NCI-H2227 treated with DMSO at 0.1 percent for 48 hours (cell line): ENCODE measurements at regions not wholly inside any gene's neighbourhood (a gene's known extent, or its start where the extent isn't known, plus 50 kb on each side); places are given as distances from the start of the nearest gene placed in this dataset.
"Not testable (repeated sequence)": the region's sequence is repeated elsewhere in the genome, so short reads cannot be mapped to it uniquely, and the experiment has no call there.

Experiments
- DNase-seq: peaks from one replicate; lab custom pipeline; 2025; lab: John Stamatoyannopoulos, UW

DNA sequence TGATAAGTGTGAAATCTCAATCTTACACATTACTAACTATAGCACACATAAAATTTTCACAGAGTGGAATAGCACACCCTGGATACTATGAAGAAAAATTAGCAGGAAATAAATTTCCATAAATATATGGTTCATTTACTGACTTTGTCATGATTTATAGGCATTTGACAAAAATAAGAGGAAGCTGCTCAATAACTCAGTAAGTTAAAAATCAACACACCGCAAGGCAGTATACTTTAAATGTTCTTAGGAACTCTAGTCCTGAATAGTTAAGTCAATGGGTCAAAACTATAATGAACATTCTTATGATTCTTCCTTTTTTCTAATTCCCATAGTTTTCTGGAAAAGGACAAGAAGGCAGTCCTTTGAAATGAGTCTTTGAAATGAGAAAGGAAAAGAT, 1557.8 kb upstream of the RAG2 start:
- DNase-seq: no peak

DNA sequence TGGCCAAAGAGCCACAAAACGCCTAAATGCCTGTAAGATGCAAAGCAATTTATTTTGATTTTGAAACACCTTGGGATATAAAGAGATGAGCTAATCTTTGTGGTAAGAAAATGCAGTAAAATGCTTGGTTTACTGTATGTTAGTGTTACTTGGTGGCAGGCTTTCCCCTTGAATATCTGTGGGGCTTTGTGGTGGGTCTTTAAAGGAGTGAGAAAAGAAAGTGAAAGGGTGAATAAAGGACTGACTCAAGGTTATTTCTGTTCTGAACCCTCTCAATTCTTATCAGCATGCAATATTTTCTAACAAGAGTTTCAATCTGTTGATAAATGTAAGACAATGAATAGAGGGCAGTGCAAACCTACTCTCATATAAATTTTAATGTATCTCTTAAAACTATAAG, 1555.9 kb upstream of the RAG2 start:
- no peak for DNase-seq

DNA sequence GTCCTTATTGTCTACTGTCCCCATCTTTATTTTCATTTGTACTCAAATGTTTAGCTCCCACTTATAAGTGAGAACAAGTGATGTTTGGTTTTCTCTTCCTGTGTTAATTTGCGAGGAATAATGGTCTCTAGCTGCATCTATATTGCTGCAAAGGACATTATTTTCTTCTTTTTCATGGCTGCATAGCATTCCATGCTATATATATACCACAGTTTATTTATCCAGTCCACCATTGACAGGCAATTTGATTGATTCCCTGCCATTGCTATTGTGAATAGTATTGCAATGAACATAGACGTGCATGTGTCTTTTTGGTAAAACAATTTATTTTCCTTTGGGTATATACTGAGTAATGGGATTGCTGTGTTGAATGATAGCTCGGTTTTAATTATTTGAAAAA, 1545.8 kb upstream of the RAG2 start:
- DNase-seq: no peak

DNA sequence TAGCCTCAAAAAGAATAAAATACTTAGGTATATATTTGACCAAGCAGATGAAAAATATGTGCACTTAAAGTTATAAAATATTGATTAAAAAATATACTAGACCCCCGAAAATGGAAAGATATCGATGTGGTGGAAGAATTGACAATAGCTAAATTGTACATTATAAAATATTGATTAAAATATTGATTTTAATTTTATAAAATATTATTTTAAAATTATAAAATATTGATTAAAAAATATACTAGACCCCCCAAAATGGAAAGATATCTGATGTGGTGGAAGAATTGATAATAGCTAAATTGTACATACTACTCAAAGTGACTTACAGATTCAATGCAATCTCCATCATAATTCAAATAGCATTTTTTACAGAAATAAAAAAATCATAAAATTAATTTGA, 1540.9 kb upstream of the RAG2 start:
- DNase-seq: no peak

DNA sequence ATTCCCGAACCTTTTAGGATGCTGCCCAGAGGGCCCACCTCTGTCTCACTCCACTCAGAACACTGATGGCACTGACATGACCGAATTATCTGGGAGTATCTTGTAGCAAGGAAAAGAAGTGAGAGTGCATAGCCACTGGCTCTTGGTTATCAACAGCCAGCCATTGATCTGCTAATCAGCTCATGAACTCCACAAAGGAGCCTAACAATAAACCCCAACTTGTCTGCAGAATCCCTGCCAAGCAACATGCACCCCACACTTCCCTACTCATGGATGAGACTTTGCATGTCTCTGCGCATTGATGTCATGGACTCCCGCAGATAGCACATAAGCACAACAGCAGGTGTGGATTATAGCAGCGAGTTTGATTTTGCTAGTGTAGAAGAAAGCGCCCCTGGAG, 1538.9 kb upstream of the RAG2 start:
- DNase-seq: no peak

DNA sequence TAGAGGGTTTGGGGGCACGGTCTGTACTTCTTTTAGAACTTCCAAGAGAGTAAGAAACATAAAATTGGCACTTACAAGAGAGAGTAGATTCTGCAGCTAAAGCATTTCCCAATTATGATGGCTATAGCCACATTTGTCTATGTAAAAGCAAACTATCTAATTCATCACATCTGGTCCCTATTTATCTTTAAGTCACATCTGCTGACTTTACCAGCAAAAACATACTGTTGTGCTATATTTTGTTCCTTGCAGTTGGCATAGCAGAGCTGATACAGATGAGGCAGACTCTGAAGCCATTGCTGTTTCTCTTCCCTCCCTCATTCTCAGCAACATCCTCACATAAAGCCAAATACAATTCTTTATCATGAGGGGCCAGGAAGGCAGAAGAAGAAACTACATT, 1533.5 kb upstream of the RAG2 start:
- DNase-seq: no peak

DNA sequence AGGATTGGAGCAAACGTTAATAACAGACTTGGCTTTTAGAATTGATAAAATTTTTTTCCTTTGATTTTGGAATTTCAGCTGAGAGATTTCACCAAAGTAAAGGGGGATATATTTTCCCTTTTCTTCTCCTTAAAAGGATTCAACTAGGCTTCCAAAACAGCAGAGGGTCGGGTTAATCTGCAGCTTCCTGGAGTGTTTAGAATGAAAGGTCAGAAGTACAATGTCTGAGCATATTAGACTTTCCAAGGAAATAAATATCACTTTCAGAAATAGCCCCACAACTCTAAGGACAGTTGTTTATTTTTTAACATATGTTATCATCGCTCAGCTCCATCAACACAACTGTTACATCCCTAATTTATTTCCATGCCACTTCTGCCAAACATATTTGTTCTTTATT, 1532.9 kb upstream of the RAG2 start:
- DNase-seq: peak; percentile 38

DNA sequence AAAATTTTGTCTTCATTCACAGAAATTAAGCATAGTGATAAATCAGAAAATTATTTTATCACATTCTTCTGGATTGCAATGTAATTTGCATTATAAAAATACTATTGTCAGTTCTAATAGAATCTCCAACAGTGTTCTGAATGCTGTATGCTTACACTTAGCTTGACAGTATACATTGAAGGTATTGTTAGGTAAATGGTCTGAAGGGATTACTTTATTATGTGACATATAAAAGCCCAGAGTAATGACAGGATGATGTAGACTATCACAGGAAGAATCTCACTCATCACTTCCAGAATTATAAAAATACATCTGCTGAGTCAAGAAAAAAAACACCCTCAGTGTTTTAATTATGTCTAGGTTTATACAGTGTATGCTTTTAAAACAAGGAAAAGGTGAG, 1532.5 kb upstream of the RAG2 start:
- no peak for DNase-seq

DNA sequence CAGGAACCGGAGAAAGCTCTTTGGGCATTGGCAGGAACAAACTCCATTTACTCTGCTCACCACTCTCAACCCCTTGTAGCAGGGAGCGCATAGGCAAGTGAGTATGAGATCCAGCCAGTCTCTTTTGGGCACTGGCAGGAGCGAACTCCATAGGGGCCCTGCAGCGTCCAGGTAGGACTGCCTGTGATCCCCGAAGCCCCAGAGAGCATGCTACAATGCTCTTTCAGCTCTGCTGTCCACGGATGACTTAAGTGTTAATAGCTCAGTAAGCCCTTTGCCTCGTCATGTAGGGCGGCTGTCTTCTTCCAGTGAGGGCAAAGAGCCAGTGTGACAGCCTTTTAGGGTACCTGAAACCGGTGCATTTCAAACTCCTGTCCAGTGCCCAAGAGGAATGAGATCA, 1525.6 kb upstream of the RAG2 start:
- DNase-seq: no peak

DNA sequence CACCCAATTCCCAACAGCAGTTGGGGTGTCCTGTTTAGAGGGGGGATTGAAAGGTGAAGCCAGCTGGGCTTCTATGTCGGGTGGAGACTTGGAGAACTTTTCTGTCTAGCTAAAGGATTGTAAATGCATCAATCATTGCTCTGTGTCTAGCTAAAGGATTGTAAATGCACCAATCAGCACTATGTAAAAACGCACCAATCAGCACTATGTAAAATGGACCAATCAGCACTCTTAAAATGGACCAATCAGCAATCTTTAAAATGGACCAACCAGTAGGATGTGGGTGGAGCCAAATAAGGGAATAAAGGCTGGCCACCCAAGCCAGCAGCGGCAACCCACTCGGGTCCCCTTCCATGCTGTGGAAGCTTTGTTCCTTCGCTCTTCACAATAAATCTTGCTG, 1518.6 kb upstream of the RAG2 start:
- DNase-seq: not testable (repeated sequence)

DNA sequence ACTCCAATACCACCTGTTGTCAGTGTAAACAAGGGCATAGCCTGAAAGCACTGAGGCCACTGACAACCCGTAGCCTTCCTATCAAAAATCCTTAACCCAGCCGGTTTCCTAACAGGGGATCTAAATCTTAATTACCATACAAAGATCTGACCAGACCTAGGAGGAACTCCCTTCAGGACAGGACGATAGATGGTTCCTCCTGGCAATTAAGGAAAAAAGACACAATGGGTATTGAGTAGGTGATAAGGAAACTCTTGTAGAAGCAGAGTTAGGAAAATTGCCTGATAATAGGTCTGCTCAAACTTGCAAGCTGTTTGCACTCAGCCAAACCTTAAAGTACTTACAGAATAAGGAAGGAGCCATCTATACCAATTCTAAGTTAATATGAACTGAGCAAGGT, 1517.3 kb upstream of the RAG2 start:
- not testable (repeated sequence) for DNase-seq

DNA sequence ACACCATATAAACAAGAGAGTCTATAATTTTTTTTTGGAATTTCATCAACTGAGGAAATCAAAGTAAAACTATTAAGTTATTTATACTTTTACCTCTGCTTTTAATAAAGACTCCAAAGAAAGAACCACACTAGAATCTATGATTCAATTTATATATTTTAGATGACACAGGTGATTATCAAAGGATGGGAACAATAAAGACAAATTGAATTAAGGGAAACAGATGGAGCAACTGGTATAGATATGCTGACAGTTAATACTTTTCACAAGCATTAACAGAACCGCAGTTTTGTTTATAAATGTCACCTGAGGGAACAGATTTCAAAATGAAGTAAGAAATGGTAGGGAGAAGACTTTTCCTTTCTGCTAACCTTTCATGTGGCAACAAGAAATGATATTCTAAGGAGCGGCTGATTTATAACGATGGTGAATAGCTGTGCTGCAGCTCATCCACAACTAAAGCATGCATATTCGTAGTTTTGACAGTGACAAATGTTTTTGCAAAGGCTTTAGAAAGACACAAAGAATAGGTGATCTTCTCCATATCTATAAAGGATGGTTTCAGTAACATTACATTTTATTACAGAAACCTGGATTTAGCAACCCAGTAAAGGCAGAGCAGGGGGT, 1502.9 kb upstream of the RAG2 start:
- DNase-seq: no peak

DNA sequence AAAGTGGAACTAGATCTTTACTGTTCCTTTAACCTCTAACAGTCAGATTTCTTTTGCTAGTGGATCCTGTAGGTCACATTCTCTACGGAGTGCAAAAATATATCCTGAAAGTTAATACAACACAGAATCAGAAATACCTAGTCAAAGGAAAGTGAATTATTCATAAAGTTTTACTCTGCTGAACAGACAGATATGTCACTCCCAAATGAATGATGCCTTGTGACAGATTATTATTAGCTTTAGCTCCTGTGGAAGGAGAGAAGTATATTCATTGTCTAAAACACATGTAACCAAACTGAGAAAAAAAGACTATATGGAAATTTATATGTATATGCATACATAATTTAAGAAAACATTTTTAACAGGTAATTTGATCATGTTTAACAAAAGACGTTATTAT, 1497.2 kb upstream of the RAG2 start:
- no peak for DNase-seq

DNA sequence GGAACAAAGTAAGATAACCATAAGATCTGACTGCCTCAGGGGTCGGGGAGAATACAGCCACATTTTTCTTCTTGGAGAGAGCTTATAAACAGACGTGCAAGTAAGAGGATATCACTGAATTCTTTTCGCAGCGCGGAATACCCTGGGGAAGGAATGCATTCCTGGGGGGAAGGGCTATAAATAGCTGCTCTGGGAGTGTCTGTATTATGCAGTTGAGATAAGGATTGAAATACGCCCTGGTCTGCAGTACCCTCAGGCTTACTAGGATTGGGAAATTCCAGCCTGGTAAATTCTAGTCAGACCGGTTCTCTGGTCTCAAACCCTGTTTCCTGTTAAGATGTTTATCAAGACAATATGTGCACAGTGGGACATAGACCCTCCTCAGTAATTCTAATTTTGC, 1491.7 kb upstream of the RAG2 start:
- DNase-seq: no peak

DNA sequence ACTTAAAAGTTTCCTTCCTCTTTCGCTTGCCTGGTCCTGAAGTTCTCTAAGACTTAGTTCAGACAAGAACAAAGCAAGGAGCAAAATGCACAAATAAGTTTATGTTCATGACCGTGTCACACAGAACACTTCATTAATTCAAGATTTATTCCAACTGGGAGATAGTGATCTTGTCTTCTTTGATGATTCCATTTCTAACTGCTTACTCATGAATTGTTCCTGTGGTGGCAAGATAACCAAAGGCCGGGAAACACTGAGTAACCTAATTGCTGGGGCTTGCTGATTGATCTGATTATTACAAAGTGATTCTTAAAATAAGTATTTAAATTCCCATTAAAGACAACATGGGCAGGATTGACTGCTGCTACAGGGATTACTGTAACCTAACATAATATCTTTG, 1462.9 kb upstream of the RAG2 start:
- DNase-seq: no peak

DNA sequence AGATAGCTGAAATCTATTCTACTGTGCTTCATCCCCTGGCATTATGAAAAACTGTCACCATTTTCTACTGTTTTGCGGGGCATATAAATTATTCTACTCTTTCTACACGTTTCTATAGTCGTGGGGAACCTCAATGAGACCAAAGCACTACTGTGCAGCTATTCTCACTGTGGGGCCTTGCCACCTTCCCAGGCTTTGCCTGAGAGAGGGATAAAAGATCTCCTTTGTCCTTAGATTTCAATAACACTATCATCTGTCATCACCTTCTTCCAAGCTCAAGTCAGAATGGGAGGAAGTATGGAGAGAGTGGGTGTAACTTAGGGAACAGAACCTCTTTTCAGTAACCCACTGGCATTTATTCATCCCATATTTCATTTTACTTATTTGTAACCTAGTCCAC, 1462.1 kb upstream of the RAG2 start:
- DNase-seq: no peak

DNA sequence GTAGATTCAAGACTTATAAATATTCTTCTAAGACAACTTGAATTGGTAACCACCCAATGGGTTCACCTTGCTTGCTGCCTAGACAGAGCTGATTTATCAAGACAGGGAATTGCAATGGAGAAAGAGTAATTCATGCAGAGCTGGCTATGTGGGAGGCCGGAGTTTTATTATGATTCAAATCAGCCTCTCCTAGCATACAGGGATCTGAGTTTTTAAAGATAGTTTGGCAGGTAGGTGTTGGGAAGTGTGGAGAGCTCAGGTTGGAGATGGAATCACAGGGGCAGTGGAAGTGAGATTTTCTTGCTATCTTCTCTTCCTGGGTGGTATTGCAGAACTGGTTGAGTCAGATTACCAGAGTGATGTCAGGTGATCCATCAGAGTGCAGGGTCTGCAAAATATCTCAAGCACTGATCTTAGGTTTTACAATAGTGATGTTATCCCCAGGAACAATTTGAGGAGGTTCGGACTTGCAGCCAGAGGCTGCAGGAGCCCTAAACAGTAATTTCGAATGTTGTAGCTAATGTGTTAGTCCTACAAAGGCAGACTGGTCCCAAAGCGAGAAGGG, 1448.6 kb upstream of the RAG2 start:
- DNase-seq: no peak

DNA sequence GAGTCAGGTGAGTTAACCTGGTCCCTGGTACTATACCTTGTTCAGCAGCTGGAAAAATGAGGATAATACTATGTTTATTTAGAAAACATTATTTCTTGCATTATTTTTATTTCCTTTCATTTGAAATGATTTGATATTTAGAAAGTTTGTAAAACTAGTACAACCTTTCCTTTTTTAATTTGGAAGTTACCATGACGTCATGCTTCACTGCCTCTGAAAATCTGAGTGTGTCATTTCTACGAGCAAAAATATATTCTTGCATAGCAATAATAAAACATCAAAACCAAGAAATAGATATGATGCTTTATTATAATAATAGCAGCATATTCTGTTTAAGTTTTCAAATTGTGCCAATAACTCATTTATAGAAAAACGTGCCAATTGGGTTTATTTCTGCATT, 1445.0 kb upstream of the RAG2 start:
- no peak for DNase-seq

DNA sequence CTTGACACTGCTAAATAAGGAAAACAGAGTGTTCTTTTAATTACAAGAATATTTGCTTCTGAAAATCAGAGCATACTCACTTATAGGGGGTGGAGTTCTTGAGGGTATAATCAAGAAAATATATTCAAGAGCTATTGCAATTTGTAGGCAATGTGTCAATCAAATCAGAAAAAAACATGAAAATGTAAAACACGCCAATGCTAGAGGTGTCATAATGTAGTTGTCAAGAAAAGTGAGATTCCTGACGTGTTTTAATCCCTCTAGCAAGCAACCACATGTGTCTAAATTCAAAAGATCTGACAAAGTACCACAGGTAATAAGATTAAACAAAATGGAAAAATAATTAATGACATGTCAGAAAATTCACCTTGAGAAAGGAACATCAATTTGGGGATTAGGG, 1440.7 kb upstream of the RAG2 start:
- DNase-seq: no peak

DNA sequence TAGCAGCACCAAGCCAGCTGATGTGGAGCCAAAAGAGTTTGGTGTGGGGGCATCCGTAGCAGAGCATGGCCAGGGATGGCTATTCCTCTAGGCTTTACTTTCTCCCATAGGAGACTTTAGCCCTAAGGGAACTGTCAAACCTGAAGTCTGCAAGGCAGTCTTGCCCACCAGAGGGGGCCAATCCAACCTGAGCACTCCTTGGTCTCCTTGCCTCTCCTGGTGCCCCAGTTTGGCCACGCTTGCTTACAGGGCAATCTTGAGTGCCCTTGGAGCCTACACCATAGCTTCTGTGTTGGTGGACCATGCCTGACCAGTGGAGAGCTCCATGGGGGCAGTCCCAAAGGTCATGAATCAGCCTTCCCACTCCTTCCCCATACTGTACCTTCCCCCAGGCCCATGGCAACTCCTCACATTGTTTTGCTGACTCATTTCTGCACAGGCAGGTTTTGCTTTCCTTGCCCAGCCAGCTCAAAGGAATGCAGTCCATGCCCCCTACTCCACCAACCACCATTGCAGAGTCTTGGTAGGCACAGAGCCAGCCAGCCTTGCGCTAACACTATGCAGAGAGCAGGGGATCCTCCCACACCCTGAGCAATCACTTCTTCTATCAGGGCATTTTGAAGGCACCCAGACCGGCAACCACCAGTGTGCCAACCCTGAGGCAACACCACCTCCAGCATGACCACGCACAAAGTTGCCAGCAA, 1421.2 kb upstream of the RAG2 start:
- no peak for DNase-seq

DNA sequence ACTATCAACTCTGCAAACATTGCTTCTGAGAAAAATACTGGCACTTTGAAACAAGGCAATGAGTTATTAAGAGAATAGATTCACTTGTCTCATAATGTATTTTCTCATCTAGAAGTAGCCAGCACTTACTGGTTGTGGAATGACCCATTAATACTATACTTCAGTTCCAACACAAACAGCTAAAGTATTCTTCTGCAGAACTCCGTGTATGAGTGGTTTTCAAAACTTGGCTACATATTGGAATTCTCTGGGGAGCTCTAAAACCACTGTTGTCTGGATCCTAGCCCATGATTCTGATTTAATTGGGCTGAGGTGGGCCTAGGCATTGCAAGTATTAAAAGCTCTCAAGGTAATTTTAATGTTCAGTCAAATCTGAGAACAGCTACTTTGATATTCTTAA, 1416.4 kb upstream of the RAG2 start:
- no peak for DNase-seq

DNA sequence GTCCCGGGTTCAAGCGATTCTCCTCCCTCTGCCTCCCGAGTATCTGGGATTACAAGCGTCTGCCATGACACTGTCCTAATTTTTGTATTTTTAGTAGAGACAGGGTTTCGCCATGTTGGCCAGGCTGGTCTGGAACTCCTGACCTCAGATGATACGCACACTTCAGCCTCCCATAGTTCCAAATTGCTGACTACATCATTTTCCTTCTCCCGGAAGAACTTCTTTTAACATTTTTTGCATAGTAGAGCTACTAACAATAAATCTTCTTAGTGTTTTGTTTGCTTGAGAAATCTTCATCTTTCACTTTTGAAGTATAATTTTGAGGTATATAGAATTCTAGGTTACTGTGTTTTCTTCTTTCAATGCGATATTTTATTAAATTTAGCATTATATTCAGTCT, 1415.1 kb upstream of the RAG2 start:
- DNase-seq: no peak

DNA sequence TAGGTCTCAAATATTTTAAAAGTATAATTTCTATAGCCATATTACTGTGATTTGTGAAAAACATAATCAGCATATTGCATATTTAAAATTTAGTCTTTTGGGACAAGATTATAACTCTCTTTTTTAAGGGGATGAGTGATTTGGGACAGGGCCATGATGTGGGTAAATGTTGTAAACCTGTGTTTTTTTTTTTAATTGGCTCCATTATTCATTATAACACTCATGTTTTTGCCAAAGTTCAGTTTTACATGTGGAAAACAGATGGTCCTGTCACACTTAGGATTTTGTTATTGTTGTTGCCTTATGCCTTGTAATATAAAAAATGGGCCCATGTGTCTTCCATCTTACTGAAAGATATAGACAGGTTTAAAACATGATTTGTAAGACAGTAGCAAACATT, 1413.5 kb upstream of the RAG2 start:
- DNase-seq: no peak

DNA sequence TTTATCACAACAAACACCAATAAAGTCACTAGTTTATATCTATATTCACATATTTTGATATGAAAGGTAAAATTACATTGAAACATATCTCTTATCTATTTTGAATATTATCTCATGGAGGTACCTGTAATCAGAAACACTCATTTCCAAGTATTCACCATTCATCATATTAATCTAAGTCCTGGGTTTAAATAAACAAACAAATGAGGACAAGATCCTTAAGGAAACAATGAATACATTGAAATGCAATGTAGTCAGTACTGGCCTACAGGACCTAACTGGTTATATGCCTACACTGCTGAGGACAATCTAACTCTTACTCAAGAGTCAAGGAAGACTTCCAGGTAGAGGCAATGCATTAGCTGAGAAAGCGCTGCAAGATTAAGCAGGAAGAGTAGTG, 1411.9 kb upstream of the RAG2 start:
- no peak for DNase-seq
